Stimulated activated CD4-positive, alpha-beta T cell treated with anti-CD3 and anti-CD28 coated beads, Interleukin-2, amount 100 ng/mL, for 48 hours (primary cell): ENCODE measurements at regions not wholly inside any gene's neighbourhood (a gene's known extent, or its start where the extent isn't known, plus 50 kb on each side); places are given as distances from the start of the nearest gene placed in this dataset.
"Not testable (repeated sequence)": the region's sequence is repeated elsewhere in the genome, so short reads cannot be mapped to it uniquely, and the experiment has no call there.

Experiments used
- DNase-seq, 2 donors: peaks; one replicate each; pipeline ENCODE4 v3.0.0-alpha.2; 2020

- DNase-seq: no peak
These were observed 893.5 kb upstream of the NUDT12 start for GRCh38 chr5:104456122-104456521.

- DNase-seq: no peak
These were observed 890.0 kb upstream of the NUDT12 start for GRCh38 chr5:104452550-104452949.

- DNase-seq: not testable (repeated sequence)
These were observed 889.3 kb upstream of the NUDT12 start for GRCh38 chr5:104451911-104452310.

- no peak for DNase-seq
These were observed 882.1 kb upstream of the NUDT12 start for GRCh38 chr5:104444656-104445055.

- DNase-seq: no peak
These were observed 881.1 kb upstream of the NUDT12 start for GRCh38 chr5:104443706-104444105.

GRCh38 chr5:104431981-104432380 lies 869.4 kb upstream of the NUDT12 start:
- DNase-seq: no peak

- no peak for DNase-seq
These were observed 868.5 kb upstream of the NUDT12 start for GRCh38 chr5:104431002-104431620.

- no peak for DNase-seq
These were observed 867.3 kb upstream of the NUDT12 start for GRCh38 chr5:104429911-104430310.

GRCh38 chr5:104421431-104421830 lies 858.8 kb upstream of the NUDT12 start:
- DNase-seq: no peak

- DNase-seq: no peak
These were observed 855.5 kb upstream of the NUDT12 start for GRCh38 chr5:104418056-104418455.

DNA sequence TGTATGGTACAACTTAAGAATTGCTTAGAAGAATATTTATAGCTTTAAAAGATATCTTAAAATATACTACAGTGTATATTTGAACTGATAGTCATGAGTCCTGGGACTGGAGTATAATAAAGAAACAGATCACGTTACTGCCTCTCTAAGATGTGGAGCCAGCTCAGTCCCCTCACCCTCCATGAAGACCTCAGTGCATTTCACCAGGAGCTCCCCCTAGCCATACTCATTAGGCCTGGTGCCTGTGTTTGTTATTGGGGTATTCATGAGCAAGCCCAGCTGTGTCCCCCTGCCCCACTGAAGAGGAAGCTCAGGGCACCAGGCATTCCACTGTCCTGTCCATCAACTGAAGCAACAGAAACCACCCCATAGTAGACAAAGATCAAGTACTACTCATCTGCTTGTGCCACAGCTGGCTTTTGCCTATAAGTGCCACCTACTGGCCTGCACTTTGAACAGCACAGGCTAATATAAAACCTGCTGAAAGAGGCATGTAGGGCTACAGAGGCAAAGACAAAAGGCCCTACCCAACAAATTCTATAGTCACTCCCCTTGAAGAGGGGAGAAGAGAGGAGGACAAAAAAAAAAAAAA lies 850.2 kb upstream of the NUDT12 start:
- DNase-seq: no peak

GRCh38 chr5:104400941-104401340 lies 838.4 kb upstream of the NUDT12 start:
- DNase-seq: no peak

GRCh38 chr5:104385906-104386305 lies 823.3 kb upstream of the NUDT12 start:
- no peak for DNase-seq

DNA sequence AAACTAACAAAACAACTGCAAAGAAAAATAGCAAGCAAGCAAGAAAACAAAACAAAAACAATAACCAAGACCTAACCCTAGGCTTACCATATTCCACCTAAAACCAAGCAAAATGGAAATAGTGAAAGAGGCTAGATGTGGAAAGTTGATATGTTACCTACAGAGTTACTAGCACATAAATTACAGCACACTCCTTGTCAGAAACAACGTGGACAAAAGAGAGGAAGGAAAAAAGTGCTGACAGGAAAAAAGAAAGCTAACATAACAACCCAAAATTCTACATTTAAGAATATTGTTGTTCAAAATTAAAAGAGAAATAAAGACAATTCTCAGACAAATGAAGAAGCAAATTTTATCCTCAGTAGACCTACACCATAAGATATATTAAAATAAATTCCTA lies 812.8 kb upstream of the NUDT12 start:
- DNase-seq: no peak

DNA sequence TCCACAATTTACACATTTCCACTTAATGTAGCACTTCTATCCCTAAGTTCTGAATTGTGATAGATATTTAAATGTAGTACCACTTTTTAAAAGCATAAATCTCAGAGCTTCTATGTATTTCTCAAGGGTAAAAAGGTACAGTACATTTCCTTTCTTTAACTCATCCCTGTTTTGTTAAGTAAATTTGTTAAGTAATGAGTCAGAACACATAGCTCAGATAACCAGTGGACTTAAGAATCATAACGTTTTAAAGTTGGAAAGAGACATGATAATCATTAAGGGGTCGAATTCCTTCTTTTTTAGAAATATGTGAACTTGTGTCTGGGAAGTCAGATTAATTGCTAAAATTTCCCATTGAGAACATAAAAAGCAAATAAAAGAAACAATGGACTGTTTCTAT lies 810.2 kb upstream of the NUDT12 start:
- DNase-seq: no peak

DNA sequence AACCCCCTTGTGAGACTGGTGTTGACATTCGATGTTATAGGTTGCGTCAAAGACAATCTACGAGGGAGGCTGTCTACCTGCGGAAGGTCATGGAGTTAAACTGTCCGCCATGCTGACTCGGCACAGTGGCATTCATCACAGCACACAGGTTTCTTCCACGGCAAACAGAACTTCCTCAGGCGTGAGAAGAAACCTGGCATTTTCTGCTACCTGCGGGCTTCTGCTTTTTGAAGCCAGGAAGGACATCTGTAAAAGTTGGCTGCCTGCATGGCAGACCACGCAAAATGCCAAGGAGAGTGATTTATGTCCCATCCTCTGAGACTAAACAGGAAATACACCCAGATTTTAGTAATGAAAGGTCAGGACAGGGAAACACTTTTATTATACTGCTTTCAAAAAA lies 809.8 kb upstream of the NUDT12 start:
- DNase-seq: no peak

DNA sequence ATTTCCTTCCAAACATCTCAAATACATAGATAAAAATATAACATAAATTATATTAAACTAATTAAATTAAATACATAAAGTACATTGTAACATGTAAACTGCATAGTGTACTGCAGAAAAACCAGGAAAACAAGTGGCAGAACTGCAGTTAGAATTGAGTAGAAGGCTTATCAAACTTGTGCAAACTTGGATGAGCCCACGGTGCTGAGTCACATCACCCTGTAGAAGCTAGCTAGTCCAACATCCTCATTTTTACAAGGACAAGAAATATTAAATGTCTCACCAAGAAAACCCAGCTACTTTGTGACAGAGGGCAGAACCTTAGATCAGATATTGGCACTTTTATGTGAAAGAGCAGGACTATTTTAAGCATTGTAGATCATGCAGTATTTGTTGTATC lies 807.9 kb upstream of the NUDT12 start:
- DNase-seq: no peak

- no peak for DNase-seq
These were observed 805.4 kb upstream of the NUDT12 start for GRCh38 chr5:104367978-104368377.

DNA sequence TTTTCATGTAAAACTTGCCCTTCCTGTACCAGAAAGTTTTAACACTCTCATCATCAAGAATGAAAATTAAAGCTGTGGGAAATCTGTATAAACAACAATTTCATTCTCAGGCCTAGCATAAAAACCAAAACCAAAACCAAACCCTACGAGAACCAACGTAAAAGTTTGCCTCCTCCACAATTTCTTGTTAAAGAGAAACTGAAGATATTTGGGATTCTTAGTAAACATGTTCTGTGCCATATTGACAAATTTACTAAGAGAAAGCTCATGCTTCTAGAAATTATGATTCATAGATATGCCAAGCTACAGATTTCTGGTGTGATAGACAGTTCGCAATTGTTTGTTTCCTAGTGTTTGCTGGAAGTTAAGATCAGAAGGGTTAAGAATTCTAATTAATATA lies 801.0 kb upstream of the NUDT12 start:
- DNase-seq: no peak

DNA sequence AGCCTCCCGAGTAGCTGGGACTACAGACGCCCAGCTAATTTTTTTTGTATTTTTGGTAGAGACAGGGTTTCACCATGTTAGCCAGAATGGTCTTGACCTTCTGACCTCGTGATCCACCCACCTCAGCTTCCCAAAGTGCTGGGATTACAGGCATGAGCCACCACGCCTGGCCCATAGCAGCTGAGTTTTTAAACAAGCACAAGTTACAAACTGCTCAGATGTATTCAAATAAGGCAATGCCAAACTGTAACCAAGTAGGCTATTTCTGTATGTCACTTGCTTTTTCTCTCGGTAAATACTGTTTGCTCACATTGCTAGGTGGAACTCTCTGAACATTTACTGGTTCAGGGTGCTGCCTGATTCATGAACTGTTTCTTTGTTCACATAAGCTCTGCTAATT lies 799.3 kb upstream of the NUDT12 start:
- DNase-seq: no peak

- no peak for DNase-seq
These were observed 792.8 kb upstream of the NUDT12 start for GRCh38 chr5:104355350-104355749.

GRCh38 chr5:104353371-104353770 lies 790.8 kb upstream of the NUDT12 start:
- no peak for DNase-seq

DNA sequence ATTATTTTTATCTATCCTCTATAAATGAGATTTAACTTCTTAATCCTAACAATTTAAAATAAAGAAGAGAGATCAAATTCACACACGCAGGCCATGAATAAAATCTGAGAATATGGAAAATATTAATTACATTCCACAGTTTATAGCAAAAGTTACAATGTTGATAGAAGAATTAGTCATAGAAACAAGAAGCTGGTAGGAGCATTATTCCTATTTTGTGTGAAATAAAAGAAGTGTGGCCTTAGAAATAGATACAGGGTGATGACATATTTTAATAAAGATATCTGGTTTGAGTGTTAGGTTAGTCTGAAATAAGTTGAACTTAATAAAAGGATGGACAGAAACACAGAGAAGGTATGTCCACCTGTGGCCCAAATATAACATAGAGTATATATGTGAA lies 790.4 kb upstream of the NUDT12 start:
- DNase-seq: no peak

DNA sequence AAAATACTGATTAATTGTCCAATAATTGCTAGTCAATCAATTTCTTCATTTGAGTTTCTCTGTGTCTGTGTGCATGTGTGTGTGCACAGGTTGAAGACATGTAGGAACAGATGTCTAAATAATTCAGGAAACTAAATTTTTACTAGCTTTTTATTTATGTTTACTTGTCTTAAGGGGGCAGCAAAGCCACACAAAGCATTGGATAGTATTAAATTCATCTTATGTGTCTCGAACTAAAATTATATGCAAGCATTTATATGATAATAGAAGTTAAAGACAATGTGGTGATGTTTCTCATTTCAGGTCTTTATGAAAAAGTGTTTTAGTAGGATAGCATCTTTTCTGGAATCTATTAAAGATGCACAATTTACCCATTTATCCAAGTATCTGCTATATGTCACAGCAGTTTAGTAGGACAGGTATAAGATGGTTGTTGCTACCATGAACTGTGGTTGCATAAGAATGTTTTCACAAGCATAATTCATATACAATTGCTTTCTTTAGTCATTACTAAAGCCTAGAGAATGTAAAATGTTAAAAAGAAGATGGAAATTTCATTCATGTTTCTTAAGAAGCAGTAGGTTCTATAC lies 784.6 kb upstream of the NUDT12 start:
- DNase-seq: no peak
